ENCODE measurements at regions not wholly inside any gene's neighbourhood (a gene's known extent, or its start where the extent isn't known, plus 50 kb on each side); places are given as distances from the start of the nearest gene placed in this dataset.

DNA sequence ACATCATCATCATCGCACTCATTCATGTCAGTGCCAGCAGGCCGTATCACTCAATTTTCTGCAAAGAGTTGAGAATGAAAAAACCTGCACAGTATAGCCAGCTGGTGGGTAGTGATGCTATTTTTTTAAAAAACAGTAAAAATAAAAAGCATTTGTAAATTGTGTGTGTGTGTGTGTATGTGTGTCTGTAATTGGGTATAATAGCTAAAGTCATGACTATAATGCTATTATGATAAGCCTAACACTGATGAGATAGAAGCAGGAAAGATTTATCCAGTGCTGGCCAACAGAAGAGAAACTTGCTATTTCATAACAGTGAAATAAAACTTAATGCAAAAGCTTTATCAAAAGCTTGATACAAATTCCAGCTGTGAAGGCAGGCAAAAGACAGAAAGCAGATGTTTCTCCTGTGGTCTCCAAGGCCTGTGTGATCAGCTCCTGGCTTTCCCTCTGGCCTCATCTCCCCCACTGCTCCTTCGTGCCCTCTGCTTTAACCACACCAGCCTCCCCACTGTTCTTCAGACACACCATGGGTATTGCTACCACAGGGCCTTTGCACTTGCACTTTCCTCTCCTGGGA, 206.2 kb upstream of the IRX5 start:
- H3K9ac ChIP-seq = no peak overlapping the region
- H3K4me1 ChIP-seq (ENCODE audit: low read depth, poor library complexity, severe bottlenecking) = no peaks in the 10 kb centered on the region
- H3K27ac ChIP-seq = no peak overlapping the region
- TF ChIP-seq, protein P1, sequence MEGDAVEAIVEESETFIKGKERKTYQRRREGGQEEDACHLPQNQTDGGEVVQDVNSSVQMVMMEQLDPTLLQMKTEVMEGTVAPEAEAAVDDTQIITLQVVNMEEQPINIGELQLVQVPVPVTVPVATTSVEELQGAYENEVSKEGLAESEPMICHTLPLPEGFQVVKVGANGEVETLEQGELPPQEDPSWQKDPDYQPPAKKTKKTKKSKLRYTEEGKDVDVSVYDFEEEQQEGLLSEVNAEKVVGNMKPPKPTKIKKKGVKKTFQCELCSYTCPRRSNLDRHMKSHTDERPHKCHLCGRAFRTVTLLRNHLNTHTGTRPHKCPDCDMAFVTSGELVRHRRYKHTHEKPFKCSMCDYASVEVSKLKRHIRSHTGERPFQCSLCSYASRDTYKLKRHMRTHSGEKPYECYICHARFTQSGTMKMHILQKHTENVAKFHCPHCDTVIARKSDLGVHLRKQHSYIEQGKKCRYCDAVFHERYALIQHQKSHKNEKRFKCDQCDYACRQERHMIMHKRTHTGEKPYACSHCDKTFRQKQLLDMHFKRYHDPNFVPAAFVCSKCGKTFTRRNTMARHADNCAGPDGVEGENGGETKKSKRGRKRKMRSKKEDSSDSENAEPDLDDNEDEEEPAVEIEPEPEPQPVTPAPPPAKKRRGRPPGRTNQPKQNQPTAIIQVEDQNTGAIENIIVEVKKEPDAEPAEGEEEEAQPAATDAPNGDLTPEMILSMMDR (conservative IDR thresholded peaks at IDR 0.05; ENCODE audit: low read depth, low read length) = no peak
- H3K79me2 ChIP-seq (ENCODE audit: insufficient read depth, low read depth) = no peaks in the 10 kb centered on the region
- no peaks in the 10 kb centered on the region for H3K27me3 ChIP-seq (ENCODE audit: insufficient read depth, low read depth)
- H3K4me3 ChIP-seq (IDR thresholded peaks at IDR 0.05; ENCODE audit: insufficient read depth, low read depth, low read length) = no peak overlapping the region
- H2AFZ ChIP-seq (ENCODE audit: low read depth) = no peak overlapping the region
- H4K20me1 ChIP-seq (ENCODE audit: insufficient read depth) = no peaks in the 10 kb centered on the region
- H3K36me3 ChIP-seq (ENCODE audit: insufficient read depth) = no peaks in the 10 kb centered on the region
- H3K4me2 ChIP-seq = no peak overlapping the region

DNA sequence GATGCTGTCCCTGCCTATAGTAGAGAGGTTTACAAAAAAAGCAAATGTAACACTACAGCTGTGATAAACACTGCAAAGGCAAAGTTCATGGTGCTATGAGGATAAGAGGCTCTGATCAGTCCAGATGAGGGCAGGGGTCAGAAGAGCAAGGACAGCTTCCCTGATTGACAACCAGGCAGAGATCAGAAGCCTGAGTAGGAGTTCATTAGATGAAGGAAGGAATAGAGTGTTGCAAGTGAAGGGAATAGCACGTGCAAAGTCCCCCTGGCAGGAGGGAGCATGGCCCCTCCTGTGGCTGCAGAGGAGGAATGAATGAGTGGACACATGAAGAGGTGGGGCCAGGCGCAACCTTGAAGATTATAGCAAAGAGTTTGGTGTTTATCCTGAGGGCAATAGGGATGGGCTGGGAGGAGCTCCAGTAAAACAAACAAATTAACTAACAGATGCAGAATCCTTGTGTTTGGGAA, 208.4 kb upstream of the IRX5 start:
- H3K27ac ChIP-seq = no peak overlapping the region
- H3K9ac ChIP-seq = no peak overlapping the region
- no peak overlapping the region for H3K4me3 ChIP-seq (IDR thresholded peaks at IDR 0.05; ENCODE audit: insufficient read depth, low read depth, low read length)
- no peak overlapping the region for H3K4me2 ChIP-seq
- no peaks in the 10 kb centered on the region for H3K79me2 ChIP-seq (ENCODE audit: insufficient read depth, low read depth)
- H4K20me1 ChIP-seq (ENCODE audit: insufficient read depth) = no peaks in the 10 kb centered on the region
- H3K36me3 ChIP-seq (ENCODE audit: insufficient read depth) = no peaks in the 10 kb centered on the region
- no peaks in the 10 kb centered on the region for H3K4me1 ChIP-seq (ENCODE audit: low read depth, poor library complexity, severe bottlenecking)
- TF ChIP-seq, protein P1 (conservative IDR thresholded peaks at IDR 0.05; ENCODE audit: low read depth, low read length) = no peak
- H2AFZ ChIP-seq (ENCODE audit: low read depth) = no peak overlapping the region
- no peaks in the 10 kb centered on the region for H3K27me3 ChIP-seq (ENCODE audit: insufficient read depth, low read depth)

GRCh38 chr16:54720259-54720658, 210.4 kb upstream of the IRX5 start:
- H3K79me2 ChIP-seq (ENCODE audit: insufficient read depth, low read depth) = no peaks in the 10 kb centered on the region
- H3K4me2 ChIP-seq = no peak overlapping the region
- no peaks in the 10 kb centered on the region for H3K4me1 ChIP-seq (ENCODE audit: low read depth, poor library complexity, severe bottlenecking)
- H3K9ac ChIP-seq = no peak overlapping the region
- no peak overlapping the region for H3K27ac ChIP-seq
- no peak overlapping the region for H2AFZ ChIP-seq (ENCODE audit: low read depth)
- TF ChIP-seq, protein P1 (conservative IDR thresholded peaks at IDR 0.05; ENCODE audit: low read depth, low read length) = no peak
- no peaks in the 10 kb centered on the region for H4K20me1 ChIP-seq (ENCODE audit: insufficient read depth)
- H3K4me3 ChIP-seq (IDR thresholded peaks at IDR 0.05; ENCODE audit: insufficient read depth, low read depth, low read length) = no peak overlapping the region
- H3K27me3 ChIP-seq (ENCODE audit: insufficient read depth, low read depth) = no peaks in the 10 kb centered on the region
- H3K36me3 ChIP-seq (ENCODE audit: insufficient read depth) = no peaks in the 10 kb centered on the region

DNA sequence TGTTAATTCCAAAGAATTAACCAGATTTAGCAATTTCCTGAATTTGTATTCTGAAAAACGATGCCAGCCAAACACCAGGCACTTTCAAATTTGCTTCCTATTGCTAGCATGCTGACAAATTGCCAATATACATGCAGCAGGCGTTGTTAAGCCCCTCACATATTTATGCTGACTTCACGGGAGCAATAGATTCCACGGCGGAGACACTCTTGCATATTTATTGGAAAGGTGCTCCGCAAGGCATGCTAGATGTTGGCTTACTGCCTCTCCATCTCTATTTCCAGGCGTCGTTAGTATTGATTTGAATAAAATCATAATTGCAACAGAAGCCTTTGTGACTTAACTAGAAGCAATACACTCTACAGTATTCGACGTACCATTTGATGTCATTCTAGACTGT, 211.0 kb upstream of the IRX5 start:
- H2AFZ ChIP-seq (ENCODE audit: low read depth) = no peak overlapping the region
- no peak overlapping the region for H3K4me3 ChIP-seq (IDR thresholded peaks at IDR 0.05; ENCODE audit: insufficient read depth, low read depth, low read length)
- no peaks in the 10 kb centered on the region for H3K79me2 ChIP-seq (ENCODE audit: insufficient read depth, low read depth)
- TF ChIP-seq, protein P1 (conservative IDR thresholded peaks at IDR 0.05; ENCODE audit: low read depth, low read length) = no peak
- no peak overlapping the region for H3K9ac ChIP-seq
- H3K4me2 ChIP-seq = no peak overlapping the region
- no peak overlapping the region for H3K27ac ChIP-seq
- no peaks in the 10 kb centered on the region for H3K4me1 ChIP-seq (ENCODE audit: low read depth, poor library complexity, severe bottlenecking)
- no peaks in the 10 kb centered on the region for H3K36me3 ChIP-seq (ENCODE audit: insufficient read depth)
- no peaks in the 10 kb centered on the region for H4K20me1 ChIP-seq (ENCODE audit: insufficient read depth)
- H3K27me3 ChIP-seq (ENCODE audit: insufficient read depth, low read depth) = no peaks in the 10 kb centered on the region
